ENCODE measurements at regions not wholly inside any gene's neighbourhood (a gene's known extent, or its start where the extent isn't known, plus 50 kb on each side); places are given as distances from the start of the nearest gene placed in this dataset.

GRCh38 chr5:18078157-18078556, 443.9 kb downstream of the TAF11L14 start:
- no peak for TF ChIP-seq EZH2 (IDR thresholded peaks at IDR 0.05; ENCODE audit: borderline replicate concordance)
- TF ChIP-seq CTCF (IDR thresholded peaks at IDR 0.05; ENCODE audit: poor library complexity) = no peak
- TF ChIP-seq EZH2phosphoT487 (IDR thresholded peaks at IDR 0.05; ENCODE audit: low read depth, severe bottlenecking, unreplicated experiment) = no peak
